HEK293 (cell line): ENCODE measurements at regions not wholly inside any gene's neighbourhood (a gene's known extent, or its start where the extent isn't known, plus 50 kb on each side); places are given as distances from the start of the nearest gene placed in this dataset.
A peak's percentile ranks its signal among the peaks of the same experiment; 100 is the strongest.

ENCODE experiments used
- CTCF ChIA-PET: fragments of 350-600 bp; formaldehyde crosslinking; extraction: SDS; loops from one replicate; lab custom pipeline; 2021; ENCODE audit warnings: antibody characterized with exemption; lab: Yijun Ruan, JAX
- POLR2A ChIA-PET: fragments of 300-600 bp; formaldehyde crosslinking; extraction: SDS; loops from one replicate; lab custom pipeline; 2020; ENCODE audit warnings: antibody characterized with exemption, inconsistent platforms; lab: Yijun Ruan, JAX
- H3K27ac ChIP-seq: fragments of 200-500 bp; sonication (Bioruptor generic); 2 replicates; pipeline ENCODE4 v1.5.1; 2014; ENCODE audit warnings: low read depth, low read length, control low read depth, inconsistent platforms; ENCODE audit errors: extremely low read depth
- H3K36me3 ChIP-seq, 2 experiments: fragments of 200-500 bp in 1 of 2; sonication (Bioruptor generic) in 1 of 2; 1 replicate in 1 of 2; 2 replicates in 1 of 2; pipeline ENCODE4 v1.5.1; 2014 to 2017; ENCODE audit warnings: inconsistent platforms in 2 of 2, low read length in 2 of 2; ENCODE audit not compliant: control insufficient read depth in 2 of 2, insufficient read depth in 1 of 2
- H3K4me1 ChIP-seq: fragments of 200-500 bp; sonication (Bioruptor generic); 2 replicates; pipeline ENCODE4 v1.5.1; 2014; ENCODE audit warnings: mild to moderate bottlenecking, low read length, inconsistent platforms; ENCODE audit not compliant: control insufficient read depth, insufficient read depth
- H3K4me3 ChIP-seq: 2 replicates; pipeline ENCODE4 v1.5.1; 2011; ENCODE audit warnings: low read depth, mild to moderate bottlenecking, control low read depth, low read length, moderate library complexity
- H3K9me3 ChIP-seq: fragments of 200-500 bp; sonication (Bioruptor generic); 2 replicates; pipeline ENCODE4 v1.5.1; 2014; ENCODE audit warnings: low read depth, low read length, inconsistent platforms; ENCODE audit not compliant: control insufficient read depth, insufficient read depth
- FEZF1 ChIP-seq: fragments of 450-650 bp; formaldehyde crosslinking; IDR thresholded peaks from 2 replicates; pipeline ENCODE4 v1.5.1; 2016; ENCODE audit warnings: missing biosample characterization, missing genetic modification characterization
- SCRT1 ChIP-seq: fragments of 450-650 bp; formaldehyde crosslinking; IDR thresholded peaks from 2 replicates; pipeline ENCODE4 v1.5.1; 2016; ENCODE audit warnings: missing biosample characterization, missing genetic modification characterization, borderline replicate concordance
- WT1 ChIP-seq: fragments of 450-650 bp; formaldehyde crosslinking; IDR thresholded peaks from 2 replicates; pipeline ENCODE4 v1.5.1; 2016; ENCODE audit warnings: missing biosample characterization, missing genetic modification characterization
- ZIC2 ChIP-seq: fragments of 450-650 bp; formaldehyde crosslinking; IDR thresholded peaks from 2 replicates; pipeline ENCODE4 v1.5.1; 2016; ENCODE audit warnings: missing biosample characterization, missing genetic modification characterization
- ZNF19 ChIP-seq: fragments of 450-650 bp; formaldehyde crosslinking; IDR thresholded peaks from 2 replicates; pipeline ENCODE4; 2016; ENCODE audit warnings: missing biosample characterization, missing genetic modification characterization, low read depth
- ZNF23 ChIP-seq: fragments of 450-650 bp; formaldehyde crosslinking; IDR thresholded peaks from 2 replicates; pipeline ENCODE4 v1.5.1; 2016; ENCODE audit warnings: missing biosample characterization, missing genetic modification characterization, borderline replicate concordance
- ZNF341 ChIP-seq: fragments of 450-650 bp; formaldehyde crosslinking; IDR thresholded peaks from 2 replicates; pipeline ENCODE4; 2016; ENCODE audit warnings: low read depth, missing biosample characterization, missing genetic modification characterization
- ZNF530 ChIP-seq: fragments of 450-650 bp; formaldehyde crosslinking; IDR thresholded peaks from 2 replicates; pipeline ENCODE4 v1.5.1; 2016; ENCODE audit warnings: low read depth, missing biosample characterization, missing genetic modification characterization
- ZNF558 ChIP-seq: fragments of 450-650 bp; formaldehyde crosslinking; IDR thresholded peaks from 2 replicates; pipeline ENCODE4 v1.5.1; 2016; ENCODE audit warnings: missing biosample characterization, missing genetic modification characterization
- ZNF623 ChIP-seq: fragments of 450-650 bp; formaldehyde crosslinking; IDR thresholded peaks from 2 replicates; pipeline ENCODE4 v1.5.1; 2016; ENCODE audit warnings: missing biosample characterization, missing genetic modification characterization
- ZNF76 ChIP-seq: fragments of 450-650 bp; formaldehyde crosslinking; IDR thresholded peaks from 2 replicates; pipeline ENCODE4; 2016; ENCODE audit warnings: low read depth, missing biosample characterization, missing genetic modification characterization, borderline replicate concordance
- ZNF776 ChIP-seq: fragments of 450-650 bp; formaldehyde crosslinking; IDR thresholded peaks from 2 replicates; pipeline ENCODE4 v1.5.0; 2017; ENCODE audit warnings: missing biosample characterization, missing genetic modification characterization, borderline replicate concordance
- TF ChIP-seq, protein P1 (sequence below): fragments of 450-650 bp; formaldehyde crosslinking; IDR thresholded peaks from 2 replicates; pipeline ENCODE4 v1.5.1; 2016; ENCODE audit warnings: missing biosample characterization, missing genetic modification characterization
- TF ChIP-seq, protein P2 (sequence below): IDR thresholded peaks from 2 replicates; pipeline ENCODE4 v1.6.1; 2011; ENCODE audit warnings: mild to moderate bottlenecking, low read depth, low read length, borderline replicate concordance
- TF ChIP-seq, protein P3 (sequence below): fragments of 450-650 bp; formaldehyde crosslinking; IDR thresholded peaks from 2 replicates; pipeline ENCODE4 v1.5.1; 2017; ENCODE audit warnings: missing biosample characterization, missing genetic modification characterization
- TF ChIP-seq, protein P4 (sequence below): fragments of 450-650 bp; formaldehyde crosslinking; IDR thresholded peaks from 2 replicates; pipeline ENCODE4 v1.5.1; 2016; ENCODE audit warnings: missing biosample characterization, missing genetic modification characterization, borderline replicate concordance

DNA sequence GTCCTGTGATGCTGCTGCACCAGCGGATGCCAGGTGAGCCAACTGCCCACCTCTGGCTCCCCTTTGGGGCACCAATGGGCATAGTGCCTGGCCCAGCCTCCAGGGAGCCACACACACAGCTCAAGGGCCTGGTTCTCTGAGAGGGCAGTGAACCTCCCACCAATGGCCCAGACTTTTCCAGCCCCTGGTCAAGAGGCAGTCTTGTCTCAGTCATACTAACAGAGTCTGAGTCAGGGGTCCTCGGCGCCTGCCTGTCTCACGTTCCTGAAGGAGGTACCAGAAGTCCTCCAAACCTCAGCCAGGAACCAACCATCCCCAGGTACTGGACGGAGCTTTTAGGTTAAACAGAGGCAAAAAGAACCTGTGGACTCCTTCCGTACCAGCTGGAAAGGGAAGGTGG lies 121.1 kb downstream of the C5orf15 start:
- TF ChIP-seq, protein P1, sequence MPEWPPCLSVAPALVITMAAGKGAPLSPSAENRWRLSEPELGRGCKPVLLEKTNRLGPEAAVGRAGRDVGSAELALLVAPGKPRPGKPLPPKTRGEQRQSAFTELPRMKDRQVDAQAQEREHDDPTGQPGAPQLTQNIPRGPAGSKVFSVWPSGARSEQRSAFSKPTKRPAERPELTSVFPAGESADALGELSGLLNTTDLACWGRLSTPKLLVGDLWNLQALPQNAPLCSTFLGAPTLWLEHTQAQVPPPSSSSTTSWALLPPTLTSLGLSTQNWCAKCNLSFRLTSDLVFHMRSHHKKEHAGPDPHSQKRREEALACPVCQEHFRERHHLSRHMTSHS (tag by site-specific recombination): no peak
- TF ChIP-seq SCRT1 (tag by site-specific recombination): no peak
- POLR2A ChIA-PET: no interaction called here
- CTCF ChIA-PET: interaction anchor here (1.0 to 1.8 kb wide), 3 partner anchors 19 to 93 kb away, joined by 3 to 6 read pairs (median 3); no protein-coding TSS in a partner anchor

DNA sequence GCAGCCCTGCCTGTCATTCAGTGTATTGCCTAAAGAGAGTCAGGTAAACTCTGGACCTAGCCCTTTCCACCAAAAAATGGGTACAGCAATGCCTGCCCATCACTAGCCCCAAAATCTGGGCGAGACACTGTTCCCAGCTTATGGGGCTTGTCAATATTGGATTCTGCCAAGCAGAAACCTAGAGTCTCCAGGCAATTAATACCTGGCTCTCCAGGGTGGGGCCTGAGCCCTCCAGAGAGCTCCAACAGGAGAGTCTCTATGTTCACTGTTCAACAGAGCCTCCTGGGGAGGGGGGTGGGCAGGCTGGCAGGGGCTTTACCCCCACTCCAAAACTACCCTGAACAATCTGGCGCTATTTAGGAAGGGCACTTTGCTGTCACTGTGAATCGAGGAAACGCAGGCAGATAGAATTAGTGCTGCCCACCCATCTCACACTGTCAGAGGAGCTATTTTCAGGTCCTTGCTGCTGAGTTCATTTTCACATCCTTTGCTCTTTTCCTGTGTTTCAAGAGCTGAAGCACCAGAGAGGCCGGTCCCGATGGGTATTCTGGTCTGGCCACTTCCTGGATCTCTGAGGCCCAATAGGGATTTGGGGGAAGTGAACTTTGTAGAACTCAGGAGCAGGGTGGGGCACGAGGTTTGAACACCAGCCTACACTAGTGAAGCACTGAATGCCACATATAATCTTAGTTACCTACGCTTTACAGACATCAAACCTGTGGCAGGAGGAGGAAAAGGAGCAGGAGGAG lies 121.8 kb downstream of the C5orf15 start:
- Histone ChIP-seq H3K9me3 (no peaks in the 10 kb centered on the region), H3K4me1 (peaks cover 3% of the 10 kb centered on the region; the same call in 1 of the 2 replicates), H3K27ac (no peak overlapping the region), H3K36me3 (no peaks in the 10 kb centered on the region), H3K4me3 (no peak overlapping the region)
- POLR2A ChIA-PET: interaction anchor here (0.5 kb wide), 1 partner anchor 317 kb away, joined by 3 read pairs; no protein-coding TSS in a partner anchor
- CTCF ChIA-PET: interaction anchor here (1.0 to 1.8 kb wide), 2 partner anchors 19 to 23 kb away, joined by 3 to 6 read pairs; no protein-coding TSS in a partner anchor
- TF ChIP-seq ZNF558 (tag by site-specific recombination) (no peak), ZNF623 (no peak), ZNF776 (tag by site-specific recombination) (no peak), ZNF530 (tag by site-specific recombination) (no peak)
- TF ChIP-seq, protein P2, sequence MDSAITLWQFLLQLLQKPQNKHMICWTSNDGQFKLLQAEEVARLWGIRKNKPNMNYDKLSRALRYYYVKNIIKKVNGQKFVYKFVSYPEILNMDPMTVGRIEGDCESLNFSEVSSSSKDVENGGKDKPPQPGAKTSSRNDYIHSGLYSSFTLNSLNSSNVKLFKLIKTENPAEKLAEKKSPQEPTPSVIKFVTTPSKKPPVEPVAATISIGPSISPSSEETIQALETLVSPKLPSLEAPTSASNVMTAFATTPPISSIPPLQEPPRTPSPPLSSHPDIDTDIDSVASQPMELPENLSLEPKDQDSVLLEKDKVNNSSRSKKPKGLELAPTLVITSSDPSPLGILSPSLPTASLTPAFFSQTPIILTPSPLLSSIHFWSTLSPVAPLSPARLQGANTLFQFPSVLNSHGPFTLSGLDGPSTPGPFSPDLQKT: no peak

More for the DNA sequence above, 121.1 kb downstream of the C5orf15 start:
- no peak overlapping the region for H3K4me3 ChIP-seq
- peaks cover 3% of the 10 kb centered on the region; the same call in 1 of the 2 replicates for H3K4me1 ChIP-seq
- H3K36me3 ChIP-seq: no peaks in the 10 kb centered on the region
- no peak overlapping the region for H3K27ac ChIP-seq
- no peaks in the 10 kb centered on the region for H3K9me3 ChIP-seq

DNA sequence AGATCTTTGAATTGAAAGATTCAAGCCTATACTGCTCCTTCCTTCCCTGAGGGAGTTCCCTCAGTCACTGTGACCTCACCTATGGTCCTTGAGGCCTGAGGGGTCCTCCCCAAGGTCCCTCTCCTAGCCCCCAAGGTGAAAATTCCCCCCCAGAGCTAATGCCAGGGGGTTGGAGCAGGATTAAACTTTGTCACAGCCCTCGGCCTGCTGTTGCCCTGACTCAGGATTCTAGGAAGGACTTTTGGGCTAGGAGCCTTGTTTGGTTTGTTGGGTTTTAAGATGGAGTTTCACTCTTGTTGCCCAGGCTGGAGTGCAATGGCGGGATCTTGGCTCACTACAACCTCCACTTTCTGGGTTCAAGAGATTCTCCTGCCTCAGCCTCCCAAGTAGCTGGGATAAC lies 123.2 kb downstream of the C5orf15 start:
- POLR2A ChIA-PET: no interaction called here
- TF ChIP-seq, protein P3, sequence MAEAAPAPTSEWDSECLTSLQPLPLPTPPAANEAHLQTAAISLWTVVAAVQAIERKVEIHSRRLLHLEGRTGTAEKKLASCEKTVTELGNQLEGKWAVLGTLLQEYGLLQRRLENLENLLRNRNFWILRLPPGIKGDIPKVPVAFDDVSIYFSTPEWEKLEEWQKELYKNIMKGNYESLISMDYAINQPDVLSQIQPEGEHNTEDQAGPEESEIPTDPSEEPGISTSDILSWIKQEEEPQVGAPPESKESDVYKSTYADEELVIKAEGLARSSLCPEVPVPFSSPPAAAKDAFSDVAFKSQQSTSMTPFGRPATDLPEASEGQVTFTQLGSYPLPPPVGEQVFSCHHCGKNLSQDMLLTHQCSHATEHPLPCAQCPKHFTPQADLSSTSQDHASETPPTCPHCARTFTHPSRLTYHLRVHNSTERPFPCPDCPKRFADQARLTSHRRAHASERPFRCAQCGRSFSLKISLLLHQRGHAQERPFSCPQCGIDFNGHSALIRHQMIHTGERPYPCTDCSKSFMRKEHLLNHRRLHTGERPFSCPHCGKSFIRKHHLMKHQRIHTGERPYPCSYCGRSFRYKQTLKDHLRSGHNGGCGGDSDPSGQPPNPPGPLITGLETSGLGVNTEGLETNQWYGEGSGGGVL (tag by site-specific recombination): no peak
- TF ChIP-seq, all 188 proteins: peak for 0
- Histone ChIP-seq H3K4me3 (no peak overlapping the region), H3K9me3 (no peaks in the 10 kb centered on the region), H3K4me1 (peaks cover 6% of the 10 kb centered on the region), H3K36me3 (no peaks in the 10 kb centered on the region), H3K27ac (no peak overlapping the region)
- CTCF ChIA-PET: no interaction called here

DNA sequence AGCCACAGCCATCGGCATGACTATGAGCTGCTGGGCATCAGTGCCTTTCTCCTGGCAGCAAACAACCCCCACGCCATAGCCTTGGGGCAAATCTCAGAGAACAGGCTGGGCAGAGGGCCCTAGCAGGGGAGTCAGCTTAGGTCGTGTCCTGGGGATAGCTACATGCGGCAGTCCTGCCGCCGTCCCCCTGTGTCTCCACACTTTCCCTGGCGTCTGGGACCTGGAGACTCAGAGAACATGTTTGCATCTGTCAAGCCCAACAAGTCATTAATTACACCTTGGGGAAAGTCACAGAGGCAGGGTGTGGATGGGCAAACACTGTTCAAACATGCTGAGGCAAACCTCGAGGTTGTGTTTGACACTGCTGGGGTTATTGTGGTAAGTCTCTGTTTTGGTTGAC lies 123.6 kb downstream of the C5orf15 start:
- no peaks in the 10 kb centered on the region for H3K36me3 ChIP-seq
- H3K4me1 ChIP-seq: peaks cover 6% of the 10 kb centered on the region
- ChIA-PET POLR2A (no interaction called here), CTCF (interaction anchor here (3.2 kb wide), 1 partner anchor 24 kb away, joined by 11 read pairs; no protein-coding TSS in a partner anchor)
- no peak overlapping the region for H3K27ac ChIP-seq
- H3K4me3 ChIP-seq: no peak overlapping the region
- H3K9me3 ChIP-seq: no peaks in the 10 kb centered on the region
- TF ChIP-seq FEZF1 (no peak), ZNF23 (tag by site-specific recombination) (no peak), WT1 (no peak), ZNF76 (tag by site-specific recombination) (no peak), ZIC2 (peak; percentile 49), ZNF341 (no peak), ZNF558 (tag by site-specific recombination) (no peak), ZNF19 (tag by site-specific recombination) (no peak)
- TF ChIP-seq, protein P4, sequence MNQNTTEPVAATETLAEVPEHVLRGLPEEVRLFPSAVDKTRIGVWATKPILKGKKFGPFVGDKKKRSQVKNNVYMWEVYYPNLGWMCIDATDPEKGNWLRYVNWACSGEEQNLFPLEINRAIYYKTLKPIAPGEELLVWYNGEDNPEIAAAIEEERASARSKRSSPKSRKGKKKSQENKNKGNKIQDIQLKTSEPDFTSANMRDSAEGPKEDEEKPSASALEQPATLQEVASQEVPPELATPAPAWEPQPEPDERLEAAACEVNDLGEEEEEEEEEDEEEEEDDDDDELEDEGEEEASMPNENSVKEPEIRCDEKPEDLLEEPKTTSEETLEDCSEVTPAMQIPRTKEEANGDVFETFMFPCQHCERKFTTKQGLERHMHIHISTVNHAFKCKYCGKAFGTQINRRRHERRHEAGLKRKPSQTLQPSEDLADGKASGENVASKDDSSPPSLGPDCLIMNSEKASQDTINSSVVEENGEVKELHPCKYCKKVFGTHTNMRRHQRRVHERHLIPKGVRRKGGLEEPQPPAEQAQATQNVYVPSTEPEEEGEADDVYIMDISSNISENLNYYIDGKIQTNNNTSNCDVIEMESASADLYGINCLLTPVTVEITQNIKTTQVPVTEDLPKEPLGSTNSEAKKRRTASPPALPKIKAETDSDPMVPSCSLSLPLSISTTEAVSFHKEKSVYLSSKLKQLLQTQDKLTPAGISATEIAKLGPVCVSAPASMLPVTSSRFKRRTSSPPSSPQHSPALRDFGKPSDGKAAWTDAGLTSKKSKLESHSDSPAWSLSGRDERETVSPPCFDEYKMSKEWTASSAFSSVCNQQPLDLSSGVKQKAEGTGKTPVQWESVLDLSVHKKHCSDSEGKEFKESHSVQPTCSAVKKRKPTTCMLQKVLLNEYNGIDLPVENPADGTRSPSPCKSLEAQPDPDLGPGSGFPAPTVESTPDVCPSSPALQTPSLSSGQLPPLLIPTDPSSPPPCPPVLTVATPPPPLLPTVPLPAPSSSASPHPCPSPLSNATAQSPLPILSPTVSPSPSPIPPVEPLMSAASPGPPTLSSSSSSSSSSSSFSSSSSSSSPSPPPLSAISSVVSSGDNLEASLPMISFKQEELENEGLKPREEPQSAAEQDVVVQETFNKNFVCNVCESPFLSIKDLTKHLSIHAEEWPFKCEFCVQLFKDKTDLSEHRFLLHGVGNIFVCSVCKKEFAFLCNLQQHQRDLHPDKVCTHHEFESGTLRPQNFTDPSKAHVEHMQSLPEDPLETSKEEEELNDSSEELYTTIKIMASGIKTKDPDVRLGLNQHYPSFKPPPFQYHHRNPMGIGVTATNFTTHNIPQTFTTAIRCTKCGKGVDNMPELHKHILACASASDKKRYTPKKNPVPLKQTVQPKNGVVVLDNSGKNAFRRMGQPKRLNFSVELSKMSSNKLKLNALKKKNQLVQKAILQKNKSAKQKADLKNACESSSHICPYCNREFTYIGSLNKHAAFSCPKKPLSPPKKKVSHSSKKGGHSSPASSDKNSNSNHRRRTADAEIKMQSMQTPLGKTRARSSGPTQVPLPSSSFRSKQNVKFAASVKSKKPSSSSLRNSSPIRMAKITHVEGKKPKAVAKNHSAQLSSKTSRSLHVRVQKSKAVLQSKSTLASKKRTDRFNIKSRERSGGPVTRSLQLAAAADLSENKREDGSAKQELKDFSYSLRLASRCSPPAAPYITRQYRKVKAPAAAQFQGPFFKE (tag by site-specific recombination): no peak
